ENCODE measurements at regions not wholly inside any gene's neighbourhood (a gene's known extent, or its start where the extent isn't known, plus 50 kb on each side); places are given as distances from the start of the nearest gene placed in this dataset.
"Not testable (repeated sequence)": the region's sequence is repeated elsewhere in the genome, so short reads cannot be mapped to it uniquely, and the experiment has no call there.

DNA sequence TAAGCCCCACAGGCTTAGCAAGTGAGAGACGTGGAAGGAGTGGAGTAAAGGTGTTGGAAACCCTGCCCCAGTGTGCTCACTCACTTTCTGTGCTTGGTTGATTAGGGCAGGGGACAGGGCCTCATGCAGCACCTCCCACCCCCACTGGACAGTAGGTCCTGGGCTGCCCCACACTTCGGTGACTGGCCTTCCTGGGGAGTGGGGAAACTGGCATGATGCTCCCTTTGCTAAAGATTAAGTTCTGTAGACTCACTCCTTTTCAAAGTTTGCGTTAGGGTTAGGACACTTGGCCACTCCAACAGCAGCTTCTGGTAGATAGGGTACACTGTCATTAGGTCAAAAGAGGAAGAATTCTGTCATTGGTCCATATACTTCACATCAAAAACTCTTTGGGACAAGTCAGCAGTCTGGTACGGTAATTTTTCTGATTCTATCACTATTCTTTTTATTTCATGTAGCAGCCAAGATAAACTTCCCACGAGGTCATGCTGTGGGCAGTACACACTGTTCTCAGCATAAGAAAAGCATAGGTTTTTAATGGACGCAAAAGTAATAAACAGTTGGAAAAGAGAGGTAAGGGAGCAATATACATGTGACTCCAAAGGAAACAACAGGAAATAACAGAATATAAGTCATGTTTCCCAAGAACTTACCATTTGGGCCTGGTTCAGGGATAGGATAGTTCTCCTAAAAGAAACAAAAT, 106.6 kb upstream of the TERB2 start:
- DNase-seq = not testable (repeated sequence)

DNA sequence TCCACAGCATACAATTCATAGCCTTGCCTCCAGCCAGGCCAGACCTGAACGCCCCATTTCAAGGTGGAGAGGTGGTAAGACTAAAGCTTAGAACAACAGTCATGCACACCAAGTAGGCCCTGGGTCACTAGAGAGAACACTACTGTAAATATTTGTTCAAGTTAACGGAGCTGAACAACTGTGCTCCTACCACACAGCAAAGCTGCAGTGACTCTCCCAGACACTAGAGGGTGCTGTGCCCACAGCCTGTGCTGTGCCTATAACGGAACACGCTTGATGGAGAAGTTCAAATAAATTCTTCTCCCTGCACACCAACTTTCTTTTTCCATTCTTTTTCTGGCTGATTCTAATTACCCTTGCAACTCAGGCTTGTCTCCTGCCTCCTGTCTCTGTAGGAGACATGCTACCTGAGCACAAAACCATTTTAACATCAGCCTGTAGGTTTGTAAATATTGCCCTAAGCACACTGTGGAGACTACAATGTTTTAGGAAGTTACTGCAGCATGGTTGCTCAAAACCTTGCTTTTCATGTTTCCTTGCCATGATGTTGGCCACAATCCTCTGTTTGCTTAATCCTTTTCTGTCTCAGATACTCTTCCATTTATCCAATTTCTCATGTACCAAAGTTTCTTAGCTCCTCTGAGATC, 103.1 kb upstream of the TERB2 start:
- peak; percentile 80 for DNase-seq

DNA sequence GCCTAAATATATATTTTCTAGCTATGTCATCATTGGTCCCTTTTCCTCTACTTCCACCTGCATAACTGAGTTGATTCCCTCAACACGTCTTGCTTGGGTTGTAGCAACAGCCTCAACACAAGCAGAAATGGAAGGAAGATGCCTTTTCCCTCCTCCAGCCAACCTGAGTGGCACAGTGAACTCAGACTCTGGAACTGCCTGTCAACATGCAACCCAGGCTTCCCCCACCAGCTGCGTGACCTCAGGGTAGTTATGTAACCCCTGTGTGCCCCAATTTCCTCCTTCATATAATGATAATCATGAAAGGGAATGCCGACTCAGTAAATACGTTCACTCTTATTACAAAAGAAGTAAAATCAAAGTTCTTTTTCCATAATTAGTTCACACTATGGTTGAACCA, 101.8 kb upstream of the TERB2 start:
- DNase-seq = not testable (repeated sequence)

DNA sequence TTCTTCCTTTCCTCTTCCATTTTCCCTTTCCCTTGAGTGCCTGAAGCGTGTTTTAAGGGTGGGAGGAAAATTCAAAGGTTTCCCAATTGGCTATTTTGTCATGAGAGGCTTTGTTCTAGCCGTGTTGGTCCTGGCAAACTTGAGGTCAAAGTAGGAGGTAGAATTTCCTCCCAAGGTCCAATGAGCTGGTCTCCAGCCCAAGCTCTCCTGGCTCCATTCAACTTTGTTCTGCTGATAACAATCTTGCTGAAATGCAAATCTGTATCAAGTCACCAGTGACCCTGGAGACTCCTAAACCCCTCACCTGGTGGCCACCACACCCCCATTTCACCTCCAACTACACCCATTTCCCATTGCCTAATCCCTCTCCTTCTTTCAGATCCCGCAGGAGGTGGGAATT, 100.2 kb upstream of the TERB2 start:
- DNase-seq = not testable (repeated sequence)

DNA sequence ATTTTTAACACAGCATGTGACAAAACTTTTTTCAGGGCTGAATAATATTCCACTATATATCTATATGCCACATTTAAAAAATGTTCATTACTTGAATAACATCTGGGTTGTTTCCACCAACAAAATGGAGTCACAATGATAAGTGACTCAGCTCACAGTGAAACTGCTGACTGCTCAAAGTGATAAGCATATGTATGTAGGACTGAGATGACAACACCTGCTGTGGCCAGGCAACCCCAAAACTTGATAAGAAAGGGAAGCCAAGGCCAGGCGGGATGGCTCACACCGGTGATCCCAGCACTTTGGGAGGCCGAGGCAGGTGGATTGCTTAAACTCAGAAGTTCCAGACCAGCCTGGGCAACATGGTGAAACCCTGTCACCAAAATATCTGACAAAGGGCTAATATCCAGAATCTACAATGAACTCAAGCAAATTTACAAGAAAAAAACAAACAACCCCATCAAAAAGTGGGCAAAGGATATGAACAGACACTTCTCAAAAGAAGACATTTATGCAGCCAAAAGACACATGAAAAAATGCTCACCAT, 99.2 kb upstream of the TERB2 start:
- not testable (repeated sequence) for DNase-seq

DNA sequence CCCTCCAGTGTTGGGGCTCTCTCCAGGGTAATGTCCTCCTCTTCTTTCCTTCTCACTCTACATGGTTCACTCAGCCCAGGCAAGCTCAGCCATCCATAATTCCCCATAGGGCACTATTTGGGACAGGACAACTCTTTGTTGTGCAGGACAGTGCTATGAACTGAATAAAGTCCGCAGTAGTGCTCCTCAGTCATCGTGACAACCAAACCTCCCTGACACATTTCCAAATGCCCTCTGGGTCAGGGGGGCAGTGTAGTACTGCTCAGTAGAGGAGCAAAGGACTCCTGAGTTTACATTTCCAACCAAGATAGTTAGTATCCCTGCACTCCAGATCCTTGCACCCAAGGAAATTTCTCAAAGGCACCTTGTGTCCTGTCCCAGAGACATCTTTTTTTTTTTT, 97.4 kb upstream of the TERB2 start:
- not testable (repeated sequence) for DNase-seq

DNA sequence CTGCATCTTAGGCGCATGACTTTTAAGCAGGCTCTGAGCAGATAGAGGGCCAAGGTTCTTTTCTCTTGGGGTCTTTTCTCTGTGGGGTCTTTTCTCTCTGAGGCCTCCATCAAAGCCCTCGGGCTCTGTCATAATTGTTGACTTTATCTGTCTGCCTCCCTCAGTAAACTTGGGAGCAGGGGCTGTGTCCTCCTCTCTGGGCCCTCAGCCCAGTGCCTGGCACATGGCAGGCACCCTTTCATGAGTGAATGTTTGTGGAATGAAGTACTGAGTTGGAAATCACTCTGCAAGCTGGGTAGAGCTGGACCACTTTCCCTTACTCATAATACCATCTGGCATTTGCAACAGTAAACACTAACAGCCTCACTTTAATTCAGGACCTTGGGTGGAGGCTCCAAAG, 96.3 kb upstream of the TERB2 start:
- not testable (repeated sequence) for DNase-seq

DNA sequence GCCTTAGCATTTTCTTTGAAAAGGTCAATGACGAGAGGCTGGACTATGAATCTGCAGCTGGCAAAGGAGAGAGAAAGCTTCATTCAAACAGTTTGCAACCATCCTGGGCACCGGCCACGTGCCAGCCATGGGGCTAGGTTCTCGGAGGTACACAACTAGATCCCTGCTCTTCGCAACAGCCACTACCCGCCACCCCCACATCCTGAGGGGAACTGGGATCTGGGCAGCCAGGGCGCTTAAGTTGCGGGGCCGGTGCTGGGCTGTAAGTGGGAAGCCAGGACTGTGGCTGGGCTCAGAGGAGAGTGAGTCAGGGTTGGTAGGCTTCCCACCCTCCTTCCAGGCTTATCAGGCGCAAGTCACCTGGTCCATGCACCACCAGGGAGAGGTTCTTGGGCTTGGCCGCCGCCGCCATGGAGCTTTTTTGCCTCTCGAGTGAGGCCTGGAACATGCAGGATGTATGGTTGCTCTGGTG, 95.0 kb upstream of the TERB2 start:
- no peak for DNase-seq

DNA sequence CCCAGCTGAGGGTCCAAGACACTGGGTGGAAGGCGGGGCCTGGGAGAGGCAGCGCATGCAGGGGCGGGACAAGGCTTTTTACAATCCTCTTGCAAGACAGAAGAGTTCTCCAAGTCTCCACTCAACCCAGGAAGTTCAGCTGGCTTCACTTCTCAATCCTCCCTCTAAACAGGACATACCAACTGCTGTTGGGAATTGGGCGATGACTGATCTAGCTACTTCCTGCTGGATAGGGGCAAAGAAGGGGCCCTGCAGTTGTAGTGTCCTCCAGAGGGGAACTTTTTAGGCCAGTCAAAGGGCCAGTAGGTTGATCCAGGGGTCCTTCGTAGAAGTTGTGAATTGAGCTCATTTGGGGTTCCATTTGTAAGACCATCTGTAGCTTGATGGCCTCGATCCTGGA, 94.6 kb upstream of the TERB2 start:
- no peak for DNase-seq

DNA sequence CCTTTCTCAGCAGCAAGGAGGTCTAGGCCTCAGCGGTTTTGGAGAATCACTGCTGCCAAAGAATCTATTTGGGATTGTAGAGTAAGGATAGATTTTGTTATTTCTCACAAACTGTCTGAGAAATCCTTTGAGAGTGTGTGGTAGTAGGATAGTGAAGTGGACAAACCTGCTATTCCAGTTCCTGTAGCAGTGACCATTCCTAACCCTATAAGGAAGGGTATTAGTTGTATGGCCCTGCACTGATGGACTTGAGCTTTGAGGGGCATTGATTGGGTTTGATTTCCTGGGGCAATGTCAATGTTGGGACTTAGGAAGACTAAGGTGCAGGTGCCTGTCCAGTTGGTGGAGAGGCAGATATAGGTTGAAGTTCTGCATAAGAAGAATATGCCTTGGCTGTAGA, 93.6 kb upstream of the TERB2 start:
- DNase-seq = not testable (repeated sequence)

DNA sequence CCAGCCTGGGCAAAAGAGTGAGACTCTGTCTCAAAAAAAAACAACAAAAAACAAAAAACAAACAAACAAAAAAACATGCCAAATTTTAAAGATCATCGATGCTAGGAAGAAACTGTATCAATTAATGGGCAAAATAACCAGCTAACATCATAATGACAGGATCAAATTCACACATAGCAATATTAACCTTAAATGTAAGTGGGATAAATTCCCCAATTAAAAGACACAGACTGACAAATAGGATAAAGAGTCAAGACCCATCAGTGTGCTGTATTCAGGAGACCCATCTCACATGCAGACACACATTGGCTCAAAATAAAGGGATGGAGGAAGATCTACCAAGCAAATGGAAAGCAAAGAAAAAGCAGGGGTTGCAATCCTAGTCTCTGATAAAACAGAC, 88.4 kb upstream of the TERB2 start:
- DNase-seq = not testable (repeated sequence)

DNA sequence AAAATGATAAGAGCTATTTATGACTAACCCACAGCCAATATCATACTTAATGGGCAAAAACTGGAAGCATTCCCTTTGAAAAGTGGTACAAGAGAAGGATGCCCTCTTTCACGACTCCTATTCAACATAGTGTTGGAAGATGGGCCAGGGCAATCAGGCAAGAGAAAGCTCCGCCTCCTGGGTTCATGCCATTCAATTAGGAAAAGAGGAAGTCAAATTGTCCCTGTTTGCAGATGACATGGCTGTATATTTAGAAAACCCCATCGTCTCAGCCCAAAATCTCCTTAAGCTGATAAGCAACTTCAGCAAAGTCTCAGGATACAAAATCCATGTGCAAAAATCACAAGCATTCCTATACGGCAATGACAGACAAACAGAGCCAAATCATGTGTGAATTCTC, 86.4 kb upstream of the TERB2 start:
- DNase-seq = not testable (repeated sequence)

DNA sequence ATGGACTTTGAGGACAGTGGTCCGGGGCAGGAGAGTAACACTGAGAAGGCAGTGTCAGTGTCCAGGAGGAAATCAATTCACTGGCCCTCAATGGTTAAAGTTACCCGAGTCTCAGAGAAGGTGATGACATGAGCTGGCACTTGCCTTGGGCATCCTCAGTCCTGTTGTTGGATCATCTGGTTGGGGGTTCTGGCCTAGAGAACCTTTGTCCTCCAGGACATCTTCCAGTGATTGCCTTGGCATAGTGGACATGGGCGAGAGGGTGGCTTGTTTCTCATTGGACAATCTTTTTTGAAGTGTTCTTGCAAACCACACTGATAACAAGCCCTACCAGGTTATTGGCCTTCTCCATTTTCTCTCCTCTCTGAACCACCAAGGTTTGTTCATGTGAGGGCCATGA, 83.4 kb upstream of the TERB2 start:
- no peak for DNase-seq

DNA sequence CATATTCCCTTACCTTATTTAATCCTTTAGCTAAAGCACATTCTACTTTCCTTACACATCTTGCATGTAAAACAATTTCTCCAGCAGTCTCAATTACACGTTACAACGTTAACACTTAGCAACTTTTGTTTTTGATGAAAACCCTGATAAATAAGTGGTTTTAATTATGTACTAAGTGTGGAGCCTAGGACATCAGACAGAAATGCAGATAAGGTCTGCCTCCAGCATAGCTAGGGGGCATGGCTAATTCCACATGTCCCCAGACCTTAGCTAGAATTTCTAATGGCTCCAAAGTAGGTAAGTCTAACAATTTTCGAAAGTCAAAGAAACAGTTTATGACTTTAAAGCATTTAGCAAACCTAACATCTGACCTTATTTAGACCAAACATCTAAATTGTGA, 77.4 kb upstream of the TERB2 start:
- DNase-seq = no peak

DNA sequence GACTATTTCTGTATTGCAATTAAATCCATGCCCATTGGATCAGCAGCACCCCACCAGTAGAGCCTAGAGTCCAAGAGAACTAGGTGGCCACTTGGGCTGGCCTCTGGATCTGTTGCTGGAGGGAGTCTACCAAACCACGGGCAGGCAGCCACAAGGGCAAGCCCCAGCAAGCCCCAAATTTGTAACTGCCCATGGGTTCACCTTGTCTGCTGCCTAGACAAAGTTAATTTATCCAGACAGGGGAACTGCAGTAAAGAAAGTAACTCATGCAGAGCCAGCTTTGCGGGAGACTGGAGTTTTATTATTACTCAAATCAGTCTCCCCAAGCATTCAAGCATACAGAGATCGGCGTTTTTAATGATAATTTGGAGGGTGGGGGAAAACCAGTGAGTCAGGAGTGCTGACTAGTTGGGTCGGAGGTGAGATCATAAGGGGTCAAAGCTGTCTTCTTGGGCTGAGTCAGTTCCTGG, 74.0 kb upstream of the TERB2 start:
- peak; percentile 95 for DNase-seq

DNA sequence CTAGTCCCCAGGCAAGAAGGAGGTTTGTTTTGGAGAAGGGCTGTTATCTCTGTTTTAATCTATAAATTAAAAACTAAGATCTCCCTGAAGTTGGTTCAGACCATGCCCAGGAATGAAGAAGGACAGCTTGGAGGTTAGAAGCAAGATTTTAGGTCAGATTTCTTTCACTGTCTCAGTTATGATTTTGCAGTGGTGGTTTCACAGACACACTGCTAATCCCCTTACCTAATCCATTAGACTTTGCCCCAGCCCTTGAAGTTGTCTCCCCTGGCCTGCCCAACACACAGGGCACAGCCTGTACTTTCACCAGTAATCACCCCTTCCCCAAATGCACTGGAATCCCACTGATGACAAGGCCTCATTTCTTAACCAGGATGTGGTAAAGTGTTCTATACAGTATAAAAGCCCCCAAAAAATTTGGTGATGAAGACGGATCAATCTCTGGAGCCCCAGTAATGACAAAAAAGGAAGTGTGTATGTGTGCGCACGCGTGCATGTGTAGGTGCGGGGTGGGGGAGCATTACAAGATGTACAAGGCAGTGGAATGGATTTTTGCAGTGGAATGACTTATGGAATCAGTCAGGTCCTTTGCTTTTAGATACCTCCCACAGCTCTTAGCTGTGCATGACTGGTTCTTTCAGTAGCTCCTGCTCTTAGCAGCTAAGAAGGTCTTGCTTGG, 73.1 kb upstream of the TERB2 start:
- DNase-seq = peak; percentile 57

DNA sequence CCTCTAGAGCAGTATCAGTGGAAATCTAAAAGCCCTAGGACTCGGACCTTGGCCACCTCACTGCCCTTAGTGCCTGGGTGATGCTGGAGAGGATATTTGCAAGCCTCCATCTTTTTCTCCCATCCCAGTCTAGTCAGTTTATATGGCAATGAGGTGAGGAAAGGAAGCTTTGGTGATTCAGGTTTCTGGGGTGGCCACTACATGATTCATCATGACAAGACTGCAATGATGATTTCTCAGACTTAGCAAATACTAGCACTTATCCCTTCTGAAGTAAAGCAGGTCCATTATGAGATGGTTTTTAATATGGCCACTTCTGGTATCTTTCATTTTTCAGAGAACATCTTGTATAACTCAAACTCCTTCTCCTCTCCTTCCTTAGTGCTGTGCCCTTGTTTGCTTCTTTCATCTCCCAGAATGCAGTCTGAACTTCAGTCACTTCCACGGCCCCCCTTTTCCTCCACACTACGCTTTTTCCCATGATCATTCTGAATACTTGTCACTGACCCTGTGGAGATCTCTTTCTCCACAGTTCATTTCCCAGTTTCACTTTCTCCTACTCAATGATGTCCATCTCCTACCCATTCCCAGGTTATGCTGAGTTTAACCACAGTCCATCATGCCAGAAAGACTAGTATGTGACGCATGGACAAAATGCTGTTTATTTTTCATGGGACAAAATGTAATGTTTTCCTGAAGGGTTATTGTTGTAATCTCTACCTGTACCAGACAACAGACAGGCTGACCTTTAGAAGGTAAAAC, 57.4 kb upstream of the TERB2 start:
- DNase-seq = peak; percentile 22

DNA sequence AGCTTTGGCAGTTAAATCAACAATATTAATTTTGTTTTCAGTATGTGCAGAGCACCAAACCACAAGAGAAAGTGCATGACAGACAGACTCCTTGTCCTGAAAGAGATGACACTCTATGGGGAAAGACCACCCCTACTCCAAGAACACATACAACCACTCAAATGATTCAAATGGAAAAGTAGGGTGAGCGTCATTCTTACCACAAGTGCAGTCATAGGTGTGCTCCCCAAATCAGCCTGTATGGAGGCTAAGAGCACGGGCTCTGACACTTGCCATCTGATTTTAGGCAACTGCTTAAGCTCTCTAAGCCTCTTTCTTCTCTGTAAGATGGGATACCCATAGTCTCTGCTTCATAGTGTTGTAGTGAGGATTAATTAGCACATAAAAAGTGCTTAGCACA, 56.7 kb upstream of the TERB2 start:
- DNase-seq = peak; percentile 66

DNA sequence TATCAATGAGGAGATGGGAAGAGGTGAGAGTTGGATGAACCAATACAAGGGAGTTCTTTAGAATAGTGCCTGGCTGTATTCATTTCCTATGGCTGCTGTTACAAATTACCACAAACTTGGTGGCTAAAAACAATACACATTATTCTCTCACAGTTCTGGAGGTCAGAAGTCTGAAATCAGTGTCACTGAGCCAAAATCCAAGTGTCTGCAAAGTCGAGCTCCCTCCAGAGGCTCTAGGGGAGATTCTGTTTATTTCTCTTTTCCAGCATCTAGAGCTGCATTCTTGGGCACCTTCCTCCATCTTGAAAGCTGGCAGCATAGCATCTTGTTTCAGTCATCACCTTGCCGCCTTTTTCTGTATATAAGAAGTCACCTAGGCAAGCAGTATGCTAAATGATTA, 55.7 kb upstream of the TERB2 start:
- DNase-seq = not testable (repeated sequence)

DNA sequence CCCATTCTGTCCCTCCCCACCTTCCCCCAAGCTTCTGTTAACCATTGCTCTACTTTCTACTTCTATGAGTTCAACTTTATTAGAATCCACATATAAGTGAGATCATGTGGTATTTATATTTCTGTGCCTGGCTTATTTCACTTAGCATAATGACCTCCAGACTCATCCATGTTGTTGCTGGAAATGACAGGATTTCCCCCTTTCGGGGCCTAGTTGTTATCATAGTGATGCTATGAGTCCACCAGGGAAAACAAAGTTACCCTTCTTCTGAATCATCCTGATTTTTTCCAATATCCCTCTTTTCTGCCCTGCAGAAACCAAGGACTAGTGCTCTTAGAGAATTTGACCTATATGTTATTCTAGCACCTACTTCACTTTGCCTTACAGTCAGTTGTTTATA, 53.2 kb upstream of the TERB2 start:
- not testable (repeated sequence) for DNase-seq

DNA sequence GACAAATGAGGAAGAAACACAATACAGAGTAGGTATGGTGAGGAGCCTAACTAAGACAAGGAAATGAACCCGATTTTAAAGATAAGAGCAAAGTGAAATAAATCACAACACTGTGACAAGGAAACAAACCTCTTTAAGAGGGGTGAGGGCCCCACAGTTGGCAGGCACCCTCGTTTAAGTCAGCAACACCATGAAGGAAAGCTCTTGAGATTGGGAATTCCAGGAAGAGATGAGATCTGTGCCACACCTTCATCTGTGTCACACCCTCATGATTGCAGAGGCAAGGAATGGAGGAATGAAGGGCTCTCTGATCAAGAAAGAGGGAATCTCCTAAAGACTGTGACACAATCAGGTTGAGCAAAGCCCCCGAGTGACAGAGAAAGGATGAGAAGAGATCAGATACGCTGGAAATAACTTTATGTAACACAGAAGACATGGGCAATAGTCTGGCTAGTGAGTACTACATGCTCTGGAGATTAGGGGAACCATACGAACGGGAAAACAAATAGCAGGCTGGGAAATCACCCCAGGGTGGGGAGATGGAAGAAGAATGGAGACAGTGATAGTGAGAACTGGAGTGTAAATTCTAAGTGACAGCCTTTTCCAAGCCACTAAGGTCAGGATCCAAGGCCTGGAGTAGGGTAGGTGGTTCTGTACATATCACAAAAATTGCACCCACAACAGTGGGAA, 51.7 kb upstream of the TERB2 start:
- not testable (repeated sequence) for DNase-seq
